Epithelial cell of esophagus (primary cell): ENCODE measurements at regions not wholly inside any gene's neighbourhood (a gene's known extent, or its start where the extent isn't known, plus 50 kb on each side); places are given as distances from the start of the nearest gene placed in this dataset.

Experiments used
- DNase-seq: peaks from one replicate; pipeline ENCODE4 v3.0.0; 2010; ENCODE audit warnings: low read depth
- H3K4me3 ChIP-seq: 2 replicates; pipeline ENCODE4 v1.5.1; 2011; ENCODE audit warnings: mild to moderate bottlenecking, low read length, control low read depth
- CTCF ChIP-seq: IDR thresholded peaks from 2 replicates; pipeline ENCODE4 v1.5.1; 2011; ENCODE audit warnings: low read depth, mild to moderate bottlenecking, low read length, control low read depth, inconsistent platforms; ENCODE audit not compliant: insufficient read depth; ENCODE audit errors: missing control alignments

DNA sequence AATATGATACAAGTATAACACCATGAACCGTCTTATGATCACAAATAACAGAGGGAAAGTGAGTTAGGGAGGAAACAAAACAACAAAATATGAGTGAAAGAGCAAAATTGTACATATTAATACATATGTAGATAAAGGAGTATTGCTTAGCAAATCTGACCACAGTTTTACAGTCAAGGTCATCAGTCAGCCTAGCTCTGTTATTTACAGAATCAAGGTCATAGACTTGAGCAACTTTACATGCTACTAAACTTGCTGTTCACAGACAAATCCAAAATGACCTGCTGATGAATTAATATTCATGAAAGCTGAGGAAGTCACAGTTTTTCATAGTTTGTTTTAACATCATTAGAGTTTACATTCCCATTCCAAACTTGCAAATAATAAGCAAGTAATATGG, 1387.7 kb upstream of the ACO1 start:
- TF ChIP-seq CTCF: no peak
- no peak for DNase-seq
- H3K4me3 ChIP-seq: no peak overlapping the region

- DNase-seq: no peak
- no peak for TF ChIP-seq CTCF
- H3K4me3 ChIP-seq: no peak overlapping the region
Measured at GRCh38 chr9:30997291-30997690, 1387.2 kb upstream of the ACO1 start.

- no peak for TF ChIP-seq CTCF
Measured at GRCh38 chr9:31005086-31005665, 1379.3 kb upstream of the ACO1 start.

GRCh38 chr9:31013371-31013770, 1371.1 kb upstream of the ACO1 start:
- no peak for DNase-seq
- no peak for TF ChIP-seq CTCF
- H3K4me3 ChIP-seq: no peak overlapping the region

More at GRCh38 chr9:31005086-31005665, 1379.3 kb upstream of the ACO1 start:
- DNase-seq: no peak
- H3K4me3 ChIP-seq: no peak overlapping the region

- no peak overlapping the region for H3K4me3 ChIP-seq
- no peak for DNase-seq
- no peak for TF ChIP-seq CTCF
Measured at GRCh38 chr9:31023847-31024246, 1360.6 kb upstream of the ACO1 start.

- no peak overlapping the region for H3K4me3 ChIP-seq
- no peak for TF ChIP-seq CTCF
- DNase-seq: peak; percentile 23
Measured at GRCh38 chr9:31027678-31028077, 1356.8 kb upstream of the ACO1 start.

- no peak overlapping the region for H3K4me3 ChIP-seq
- TF ChIP-seq CTCF: no peak
- DNase-seq: no peak
Measured at GRCh38 chr9:31028137-31028536, 1356.3 kb upstream of the ACO1 start.
